GM12891 (cell line): ENCODE measurements at regions not wholly inside any gene's neighbourhood (a gene's known extent, or its start where the extent isn't known, plus 50 kb on each side); places are given as distances from the start of the nearest gene placed in this dataset.

Experiments used
- POLR2A ChIP-seq: IDR thresholded peaks from 2 replicates; pipeline ENCODE4 v1.6.1; 2011; ENCODE audit warnings: low read depth, low read length, control low read depth
- POLR2AphosphoS5 ChIP-seq: IDR thresholded peaks from 2 replicates; pipeline ENCODE4 v1.6.1; 2011; ENCODE audit warnings: low read depth, low read length, control low read depth
- TAF1 ChIP-seq: IDR thresholded peaks from 2 replicates; pipeline ENCODE4 v1.6.1; 2011; ENCODE audit warnings: low read depth, low read length, control low read depth

DNA sequence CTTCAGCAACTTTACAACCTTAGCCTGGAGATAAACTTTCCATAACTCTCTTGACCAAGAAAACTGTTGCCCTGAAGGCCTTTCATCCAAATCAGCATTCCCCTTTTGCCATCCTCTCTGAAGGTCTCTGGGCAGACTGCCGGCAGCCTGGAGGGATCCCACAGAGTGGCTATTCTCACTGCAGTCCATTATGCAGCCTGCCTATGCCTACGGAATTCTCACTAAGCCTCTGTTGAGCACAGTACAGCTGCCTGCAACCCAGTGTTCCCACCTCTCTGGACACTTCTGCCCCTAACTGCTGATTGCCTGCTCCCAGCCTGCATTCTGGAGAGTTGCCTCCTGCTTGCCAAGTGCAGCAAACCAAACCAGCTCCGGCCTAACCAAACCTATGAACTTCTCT lies 548.9 kb upstream of the STEAP1 start:
- no peak for TF ChIP-seq POLR2A
- no peak for TF ChIP-seq POLR2AphosphoS5
- no peak for TF ChIP-seq TAF1
